Loucy (cell line): ENCODE measurements at regions not wholly inside any gene's neighbourhood (a gene's known extent, or its start where the extent isn't known, plus 50 kb on each side); places are given as distances from the start of the nearest gene placed in this dataset.

Experiments
- H2AFZ ChIP-seq: fragments of 200-600 bp; sonication (generic); 2 replicates; pipeline ENCODE4 v1.6.0; 2016; ENCODE audit warnings: antibody characterized with exemption, mild to moderate bottlenecking, low read length, moderate library complexity
- H3F3A ChIP-seq: fragments of 200-600 bp; 2 replicates; pipeline ENCODE4 v1.6.0; 2016; ENCODE audit warnings: antibody characterized with exemption, low read depth, mild to moderate bottlenecking
- H3K27me3 ChIP-seq: fragments of 200-600 bp; sonication (generic); 2 replicates; pipeline ENCODE4 v1.6.1; 2014; ENCODE audit warnings: low read length, mild to moderate bottlenecking; ENCODE audit not compliant: insufficient read depth, poor library complexity, severe bottlenecking
- H3K36me3 ChIP-seq: fragments of 200-600 bp; sonication (generic); 2 replicates; pipeline ENCODE4 v1.6.1; 2016; ENCODE audit warnings: low read length; ENCODE audit not compliant: insufficient read depth
- H3K4me1 ChIP-seq: fragments of 200-600 bp; sonication (generic); 2 replicates; pipeline ENCODE4 v1.5.1; 2014; ENCODE audit warnings: low read length, mild to moderate bottlenecking; ENCODE audit not compliant: insufficient read depth, poor library complexity, severe bottlenecking
- H3K4me2 ChIP-seq: fragments of 200-600 bp; sonication (generic); 2 replicates; pipeline ENCODE4 v1.6.0; 2014; ENCODE audit warnings: antibody characterized with exemption, low read length, low read depth, mild to moderate bottlenecking; ENCODE audit not compliant: poor library complexity, severe bottlenecking
- H3K4me3 ChIP-seq: fragments of 200-600 bp; sonication (generic); 2 replicates; pipeline ENCODE4 v1.5.1; 2014; ENCODE audit warnings: low read length, mild to moderate bottlenecking, mixed read lengths; ENCODE audit not compliant: poor library complexity, severe bottlenecking
- H3K79me2 ChIP-seq: fragments of 200-600 bp; sonication (generic); 2 replicates; pipeline ENCODE4 v1.6.1; 2014; ENCODE audit warnings: low read length; ENCODE audit not compliant: insufficient read depth
- H3K9ac ChIP-seq: fragments of 200-600 bp; sonication (generic); 2 replicates; pipeline ENCODE4 v1.6.0; 2014; ENCODE audit warnings: mild to moderate bottlenecking, low read depth, low read length, moderate library complexity; ENCODE audit not compliant: poor library complexity, severe bottlenecking
- H3K9me2 ChIP-seq: fragments of 200-600 bp; sonication (generic); replicated peaks from 2 replicates; pipeline ENCODE4 v1.6.1; 2016; ENCODE audit warnings: low read depth, low read length, mixed read lengths
- H3K9me3 ChIP-seq: fragments of 200-600 bp; sonication (generic); 2 replicates; pipeline ENCODE4 v1.6.1; 2014; ENCODE audit warnings: mild to moderate bottlenecking, antibody characterized with exemption, low read length, low read depth; ENCODE audit not compliant: insufficient read depth
- H4K20me1 ChIP-seq: fragments of 200-600 bp; sonication (generic); 2 replicates; pipeline ENCODE4 v1.6.0; 2014; ENCODE audit warnings: antibody characterized with exemption, low read length, mild to moderate bottlenecking; ENCODE audit not compliant: insufficient read depth, poor library complexity, severe bottlenecking
- EZH2phosphoT487 ChIP-seq: fragments of 200-600 bp; IDR thresholded peaks from 2 replicates; pipeline ENCODE4 v1.6.1; 2018; ENCODE audit warnings: antibody characterized with exemption, mild to moderate bottlenecking, moderate library complexity, borderline replicate concordance
- TF ChIP-seq, protein P1 (sequence below): fragments of 200-600 bp; sonication (generic); conservative IDR thresholded peaks from 2 replicates; pipeline ENCODE4 v1.5.1; 2014; ENCODE audit warnings: mild to moderate bottlenecking, antibody characterized with exemption, low read length

DNA sequence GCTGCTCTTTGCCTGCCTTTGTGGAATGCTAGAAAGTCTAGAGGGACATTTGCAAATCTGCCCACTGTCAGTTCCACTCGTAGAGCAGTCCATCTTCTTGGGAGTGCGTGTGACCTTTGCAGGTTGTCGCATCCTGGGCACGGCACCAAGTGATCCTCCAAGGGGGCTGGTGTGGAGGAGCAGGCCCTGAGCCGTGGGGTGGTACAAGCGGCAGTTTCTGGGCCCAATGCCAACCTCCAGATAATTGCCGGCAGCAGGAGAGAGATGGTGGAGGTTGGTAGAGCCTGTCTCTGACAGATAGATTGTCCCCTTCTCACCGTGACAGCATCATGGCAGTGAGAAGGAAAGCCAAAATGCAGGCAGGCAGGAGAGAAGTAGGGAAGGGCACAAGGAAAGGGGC lies 150.7 kb upstream of the SLC14A2 start:
- no peaks in the 10 kb centered on the region for H4K20me1 ChIP-seq
- H3K9ac ChIP-seq, result no peak overlapping the region
- TF ChIP-seq EZH2phosphoT487, result no peak
- H3K9me2 ChIP-seq, result no peaks in the 10 kb centered on the region
- H3K9me3 ChIP-seq, result no peaks in the 10 kb centered on the region
- peaks cover 50% of the 10 kb centered on the region for H3K4me1 ChIP-seq
- no peaks in the 10 kb centered on the region for H3K79me2 ChIP-seq
- H3K27me3 ChIP-seq, result no peaks in the 10 kb centered on the region
- 0 out of 2 replicates have a peak, but pooled peaks cover 5% of the 10 kb centered on the region for H3F3A ChIP-seq
- H3K4me3 ChIP-seq, result no peak overlapping the region
- H3K4me2 ChIP-seq, result no peak overlapping the region
- peak overlapping the region; percentile 38; the same call in 1 of the 2 replicates for H2AFZ ChIP-seq
- no peaks in the 10 kb centered on the region for H3K36me3 ChIP-seq

DNA sequence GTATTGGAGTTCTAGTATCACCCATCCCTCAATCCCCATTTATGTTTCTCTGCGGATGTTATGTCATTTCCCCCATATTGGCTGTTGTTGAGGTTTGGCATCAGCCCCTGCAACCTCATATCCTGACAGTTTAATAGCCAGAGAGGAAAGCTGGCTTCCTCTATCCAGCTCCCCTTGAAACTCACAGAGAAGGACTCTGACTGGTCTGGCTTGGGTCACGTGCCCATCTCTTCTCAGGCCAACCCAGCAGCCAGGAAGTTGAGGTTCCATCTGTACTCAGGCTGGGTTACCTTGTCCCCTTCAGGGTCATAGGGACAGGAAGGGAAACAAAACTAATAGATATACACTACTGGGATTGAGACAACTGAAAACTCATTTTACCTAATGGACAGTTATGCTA lies 148.0 kb upstream of the SLC14A2 start:
- Histone ChIP-seq H3K9ac (peak overlapping the region; percentile 56), H3K4me3 (peak overlapping the region; percentile 24), H3F3A (0 out of 2 replicates have a peak, but pooled peaks cover 5% of the 10 kb centered on the region), H3K27me3 (no peaks in the 10 kb centered on the region), H3K9me3 (no peaks in the 10 kb centered on the region), H2AFZ (no peak overlapping the region), H3K4me2 (peak overlapping the region; percentile 54), H3K9me2 (no peaks in the 10 kb centered on the region), H3K36me3 (no peaks in the 10 kb centered on the region), H4K20me1 (no peaks in the 10 kb centered on the region), H3K4me1 (peaks cover 66% of the 10 kb centered on the region), H3K79me2 (no peaks in the 10 kb centered on the region)
- TF ChIP-seq, protein P1, sequence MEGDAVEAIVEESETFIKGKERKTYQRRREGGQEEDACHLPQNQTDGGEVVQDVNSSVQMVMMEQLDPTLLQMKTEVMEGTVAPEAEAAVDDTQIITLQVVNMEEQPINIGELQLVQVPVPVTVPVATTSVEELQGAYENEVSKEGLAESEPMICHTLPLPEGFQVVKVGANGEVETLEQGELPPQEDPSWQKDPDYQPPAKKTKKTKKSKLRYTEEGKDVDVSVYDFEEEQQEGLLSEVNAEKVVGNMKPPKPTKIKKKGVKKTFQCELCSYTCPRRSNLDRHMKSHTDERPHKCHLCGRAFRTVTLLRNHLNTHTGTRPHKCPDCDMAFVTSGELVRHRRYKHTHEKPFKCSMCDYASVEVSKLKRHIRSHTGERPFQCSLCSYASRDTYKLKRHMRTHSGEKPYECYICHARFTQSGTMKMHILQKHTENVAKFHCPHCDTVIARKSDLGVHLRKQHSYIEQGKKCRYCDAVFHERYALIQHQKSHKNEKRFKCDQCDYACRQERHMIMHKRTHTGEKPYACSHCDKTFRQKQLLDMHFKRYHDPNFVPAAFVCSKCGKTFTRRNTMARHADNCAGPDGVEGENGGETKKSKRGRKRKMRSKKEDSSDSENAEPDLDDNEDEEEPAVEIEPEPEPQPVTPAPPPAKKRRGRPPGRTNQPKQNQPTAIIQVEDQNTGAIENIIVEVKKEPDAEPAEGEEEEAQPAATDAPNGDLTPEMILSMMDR, result no peak
- no peak for TF ChIP-seq EZH2phosphoT487

DNA sequence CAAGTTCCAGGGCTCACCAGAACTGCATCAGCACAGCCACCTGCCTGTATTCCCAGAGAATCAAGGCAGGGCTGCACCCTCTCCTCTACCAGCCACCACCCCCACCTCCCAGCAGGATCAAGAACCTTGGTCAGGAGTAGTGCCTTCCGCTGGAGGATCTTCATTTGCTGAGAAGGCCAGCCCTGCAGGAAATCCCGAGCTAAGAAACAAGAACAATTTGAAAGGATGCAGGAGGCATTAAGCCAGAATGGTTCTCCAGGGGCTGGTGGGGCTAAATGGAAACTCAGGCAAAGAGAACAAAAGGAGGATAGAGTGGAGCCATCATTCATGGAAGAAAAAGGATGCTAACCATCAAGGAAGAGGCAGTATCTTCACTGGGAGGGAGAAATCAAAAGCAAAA lies 147.3 kb upstream of the SLC14A2 start:
- Histone ChIP-seq H3F3A (0 out of 2 replicates have a peak, but pooled peaks cover 5% of the 10 kb centered on the region), H3K4me1 (peaks cover 66% of the 10 kb centered on the region), H2AFZ (no peak overlapping the region), H3K36me3 (no peaks in the 10 kb centered on the region), H4K20me1 (no peaks in the 10 kb centered on the region), H3K4me2 (peak overlapping the region; percentile 54), H3K4me3 (peak overlapping the region; percentile 24), H3K27me3 (no peaks in the 10 kb centered on the region), H3K9ac (peak overlapping the region; percentile 50), H3K9me3 (no peaks in the 10 kb centered on the region), H3K79me2 (no peaks in the 10 kb centered on the region), H3K9me2 (no peaks in the 10 kb centered on the region)
- TF ChIP-seq, protein P1, result no peak
- TF ChIP-seq EZH2phosphoT487, result no peak

DNA sequence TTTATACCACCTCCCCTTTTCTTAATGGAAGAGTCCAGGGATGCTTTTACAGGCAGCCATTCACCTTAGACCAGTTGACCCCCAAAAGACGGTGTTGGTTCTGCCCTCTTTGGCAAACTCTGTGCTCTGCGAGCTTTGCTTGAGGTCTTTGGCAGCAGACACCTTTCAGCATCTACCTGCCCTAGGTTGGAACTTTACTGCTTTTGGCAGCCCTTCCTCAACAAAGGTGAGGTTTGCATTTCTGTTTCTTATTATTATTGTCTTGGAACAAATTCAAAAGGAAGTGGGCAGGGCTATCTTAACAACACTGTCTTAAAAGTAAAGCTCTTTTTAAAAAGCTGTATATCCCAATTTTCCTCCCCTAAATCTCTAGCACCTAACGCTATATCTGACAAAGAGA lies 136.4 kb upstream of the SLC14A2 start:
- Histone ChIP-seq H3K79me2 (no peaks in the 10 kb centered on the region), H3K9ac (no peak overlapping the region), H3K9me3 (no peaks in the 10 kb centered on the region), H4K20me1 (no peaks in the 10 kb centered on the region), H3K4me3 (no peak overlapping the region), H2AFZ (no peak overlapping the region), H3K9me2 (no peaks in the 10 kb centered on the region), H3K4me2 (no peak overlapping the region), H3F3A (no peaks in the 10 kb centered on the region), H3K36me3 (no peaks in the 10 kb centered on the region), H3K27me3 (no peaks in the 10 kb centered on the region), H3K4me1 (peaks cover 5% of the 10 kb centered on the region)
- TF ChIP-seq, protein P1, result no peak
- no peak for TF ChIP-seq EZH2phosphoT487
